BE2C (cell line): ENCODE measurements at regions not wholly inside any gene's neighbourhood (a gene's known extent, or its start where the extent isn't known, plus 50 kb on each side); places are given as distances from the start of the nearest gene placed in this dataset.

Source experiments
- DNase-seq: peaks from one replicate; pipeline ENCODE4 v3.0.0-alpha.2; 2020
- H3K27me3 ChIP-seq: fragments of 250-450 bp; sonication (Bioruptor Pico); 2 replicates; pipeline ENCODE4 v1.5.1; 2020; ENCODE audit warnings: mild to moderate bottlenecking
- H3K36me3 ChIP-seq: fragments of 250-450 bp; sonication (Bioruptor Pico); 2 replicates; pipeline ENCODE4 v1.5.1; 2020; ENCODE audit warnings: mild to moderate bottlenecking
- H3K4me1 ChIP-seq: fragments of 250-450 bp; sonication (Bioruptor Pico); 2 replicates; pipeline ENCODE4 v1.5.1; 2020
- H3K4me3 ChIP-seq: 2 replicates; pipeline ENCODE4 v1.5.1; 2011; ENCODE audit warnings: low read depth, low read length
- H3K9me3 ChIP-seq: fragments of 250-450 bp; sonication (Bioruptor Pico); 2 replicates; pipeline ENCODE4 v1.5.1; 2020
- TF ChIP-seq, protein P1 (sequence below): IDR thresholded peaks from 2 replicates; pipeline ENCODE4 v1.5.1; 2012; ENCODE audit warnings: mild to moderate bottlenecking, low read depth, low read length

GRCh38 chr6:12649325-12649724 lies 67.2 kb upstream of the PHACTR1 start:
- Histone ChIP-seq H3K9me3 (no peaks in the 10 kb centered on the region), H3K4me3 (no peak overlapping the region), H3K36me3 (no peaks in the 10 kb centered on the region), H3K4me1 (no peaks in the 10 kb centered on the region), H3K27me3 (no peaks in the 10 kb centered on the region)
- DNase-seq: no peak
- TF ChIP-seq, protein P1, sequence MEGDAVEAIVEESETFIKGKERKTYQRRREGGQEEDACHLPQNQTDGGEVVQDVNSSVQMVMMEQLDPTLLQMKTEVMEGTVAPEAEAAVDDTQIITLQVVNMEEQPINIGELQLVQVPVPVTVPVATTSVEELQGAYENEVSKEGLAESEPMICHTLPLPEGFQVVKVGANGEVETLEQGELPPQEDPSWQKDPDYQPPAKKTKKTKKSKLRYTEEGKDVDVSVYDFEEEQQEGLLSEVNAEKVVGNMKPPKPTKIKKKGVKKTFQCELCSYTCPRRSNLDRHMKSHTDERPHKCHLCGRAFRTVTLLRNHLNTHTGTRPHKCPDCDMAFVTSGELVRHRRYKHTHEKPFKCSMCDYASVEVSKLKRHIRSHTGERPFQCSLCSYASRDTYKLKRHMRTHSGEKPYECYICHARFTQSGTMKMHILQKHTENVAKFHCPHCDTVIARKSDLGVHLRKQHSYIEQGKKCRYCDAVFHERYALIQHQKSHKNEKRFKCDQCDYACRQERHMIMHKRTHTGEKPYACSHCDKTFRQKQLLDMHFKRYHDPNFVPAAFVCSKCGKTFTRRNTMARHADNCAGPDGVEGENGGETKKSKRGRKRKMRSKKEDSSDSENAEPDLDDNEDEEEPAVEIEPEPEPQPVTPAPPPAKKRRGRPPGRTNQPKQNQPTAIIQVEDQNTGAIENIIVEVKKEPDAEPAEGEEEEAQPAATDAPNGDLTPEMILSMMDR: no peak

DNA sequence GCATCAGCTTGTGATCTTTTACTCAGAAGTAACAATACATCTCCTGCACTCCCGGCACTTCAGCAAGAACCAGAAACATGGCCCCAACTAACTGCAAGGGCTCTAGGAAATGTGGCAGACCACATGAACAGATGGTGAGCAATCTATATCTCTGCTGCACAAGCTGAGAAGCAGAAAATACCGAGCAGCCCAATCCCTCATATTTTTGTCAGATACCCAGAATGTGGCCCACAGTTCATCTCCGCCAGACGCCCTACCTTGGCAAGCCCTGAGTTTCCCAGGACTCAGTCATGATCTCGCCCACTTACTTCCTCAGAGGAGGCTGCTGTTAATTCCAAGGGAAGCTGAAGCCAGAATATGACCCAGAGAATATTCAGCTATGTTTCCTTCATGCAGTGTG lies 63.1 kb upstream of the PHACTR1 start:
- no peak for DNase-seq
- H3K4me1 ChIP-seq: no peaks in the 10 kb centered on the region

GRCh38 chr6:12654107-12654506 lies 62.5 kb upstream of the PHACTR1 start:
- no peaks in the 10 kb centered on the region for H3K27me3 ChIP-seq
- H3K36me3 ChIP-seq: no peaks in the 10 kb centered on the region
- DNase-seq: no peak
- no peaks in the 10 kb centered on the region for H3K9me3 ChIP-seq
- TF ChIP-seq, protein P1: no peak
- H3K4me1 ChIP-seq: no peaks in the 10 kb centered on the region
- H3K4me3 ChIP-seq: no peak overlapping the region

More for the DNA sequence above, 63.1 kb upstream of the PHACTR1 start:
- TF ChIP-seq, protein P1: no peak
- Histone ChIP-seq H3K36me3 (no peaks in the 10 kb centered on the region), H3K4me3 (no peak overlapping the region), H3K27me3 (no peaks in the 10 kb centered on the region), H3K9me3 (no peaks in the 10 kb centered on the region)

DNA sequence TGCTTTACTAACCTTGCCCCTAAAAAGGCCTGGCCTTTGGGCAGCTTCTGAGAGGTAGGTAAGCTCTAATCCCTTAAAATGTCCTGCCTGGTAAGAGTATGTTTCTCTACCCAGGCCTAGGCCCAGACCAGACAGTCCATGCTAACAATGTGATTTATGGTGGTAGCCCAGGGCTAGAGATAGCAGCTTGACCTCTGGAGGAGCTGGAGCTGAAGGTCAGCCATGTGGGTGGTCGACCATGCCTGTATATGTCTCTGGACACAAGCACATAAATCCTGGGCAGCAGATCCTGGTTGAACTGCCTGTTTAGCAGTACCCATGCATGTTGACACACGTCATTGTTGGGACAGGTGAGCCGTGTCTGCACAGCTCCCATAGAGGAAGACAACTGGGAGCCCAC lies 62.1 kb upstream of the PHACTR1 start:
- Histone ChIP-seq H3K4me1 (no peaks in the 10 kb centered on the region), H3K4me3 (no peak overlapping the region), H3K36me3 (no peaks in the 10 kb centered on the region), H3K27me3 (no peaks in the 10 kb centered on the region), H3K9me3 (no peaks in the 10 kb centered on the region)
- no peak for DNase-seq
- TF ChIP-seq, protein P1: no peak

DNA sequence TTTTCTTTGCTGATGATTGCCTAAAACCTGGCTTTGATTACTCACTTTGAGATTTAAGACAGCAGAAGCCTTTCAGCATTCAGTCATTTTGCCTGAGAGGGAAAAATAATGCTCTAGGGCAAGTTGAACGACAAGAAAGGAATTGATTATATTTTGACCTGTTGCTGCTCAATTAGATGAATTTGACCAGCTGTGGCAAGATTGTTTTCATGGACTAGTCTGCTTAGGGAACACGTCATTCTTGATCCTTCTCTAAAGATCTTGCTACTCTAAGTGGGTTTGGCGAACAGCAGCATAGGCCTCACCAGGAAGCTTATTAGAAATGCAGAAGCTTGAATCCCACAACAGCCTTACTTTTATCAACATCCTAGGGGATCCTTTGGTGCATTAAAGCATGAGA lies 59.7 kb upstream of the PHACTR1 start:
- no peaks in the 10 kb centered on the region for H3K36me3 ChIP-seq
- DNase-seq: no peak

DNA sequence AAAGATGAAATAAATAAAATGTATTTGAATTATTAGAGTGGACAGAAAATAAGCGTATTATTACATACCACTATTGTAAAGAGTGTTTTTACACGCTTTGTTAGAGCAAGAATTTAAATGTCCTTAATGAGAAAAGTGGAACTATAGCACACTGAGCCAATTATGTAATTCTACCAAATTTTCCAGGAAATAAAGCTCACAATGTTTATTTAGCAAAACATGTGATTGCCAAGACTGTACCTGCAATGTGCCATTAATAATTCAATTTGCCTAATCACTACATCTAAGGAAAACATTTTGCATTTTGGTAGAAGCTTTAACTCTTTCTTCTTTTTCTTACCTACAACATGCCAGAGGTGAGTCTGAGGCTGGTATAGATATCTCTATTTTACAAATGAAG lies 58.7 kb upstream of the PHACTR1 start:
- no peaks in the 10 kb centered on the region for H3K36me3 ChIP-seq
- no peaks in the 10 kb centered on the region for H3K9me3 ChIP-seq
- no peak overlapping the region for H3K4me3 ChIP-seq
- no peaks in the 10 kb centered on the region for H3K27me3 ChIP-seq
- no peaks in the 10 kb centered on the region for H3K4me1 ChIP-seq
- TF ChIP-seq, protein P1: no peak
- DNase-seq: no peak

More for the DNA sequence above, 59.7 kb upstream of the PHACTR1 start:
- Histone ChIP-seq H3K27me3 (no peaks in the 10 kb centered on the region), H3K9me3 (no peaks in the 10 kb centered on the region), H3K4me1 (no peaks in the 10 kb centered on the region), H3K4me3 (no peak overlapping the region)
- TF ChIP-seq, protein P1: no peak
